ENCODE measurements at regions not wholly inside any gene's neighbourhood (a gene's known extent, or its start where the extent isn't known, plus 50 kb on each side); places are given as distances from the start of the nearest gene placed in this dataset.

GRCh38 chr15:89408372-89409183 lies 74.0 kb upstream of the POLG start:
- peaks cover 4% of the 10 kb centered on the region for H3K4me1 ChIP-seq (ENCODE audit: control insufficient read depth, extremely low read depth, insufficient read depth, low read length)
- TF ChIP-seq CTCF (conservative IDR thresholded peaks at IDR 0.05 in 1 of 2, IDR thresholded peaks at IDR 0.05 in 1 of 2; ENCODE audit: low read depth in 1 of 2, low read length in 2 of 2) (no peak), EZH2 (IDR thresholded peaks at IDR 0.05; ENCODE audit: low read length, missing control alignments) (no peak)
- peak in 1 of 2 donors; percentile 21 for DNase-seq (ENCODE audit: low read depth in 2 of 2)
- no peak overlapping the region for H3K27ac ChIP-seq (ENCODE audit: insufficient read depth, low read length)
- no peaks in the 10 kb centered on the region for H3K9me3 ChIP-seq (ENCODE audit: control insufficient read depth, insufficient read depth, low read depth, low read length)
- H3K9ac ChIP-seq (ENCODE audit: insufficient read depth, low read length): no peak overlapping the region
- peak overlapping the region; percentile 74 for H3K4me2 ChIP-seq (ENCODE audit: extremely low read depth, insufficient read depth, low read length)
- H3K79me2 ChIP-seq (ENCODE audit: control insufficient read depth, insufficient read depth, low read length): no peaks in the 10 kb centered on the region
- H3K36me3 ChIP-seq (ENCODE audit: control insufficient read depth, insufficient read depth, low read length): no peaks in the 10 kb centered on the region
- peaks cover 93% of the 10 kb centered on the region for H3K27me3 ChIP-seq (ENCODE audit: control insufficient read depth, insufficient read depth, low read length)
- H3K4me3 ChIP-seq (replicated peaks in 1 of 4; ENCODE audit: control extremely low read depth in 1 of 4, insufficient read depth in 1 of 4, low read depth in 3 of 4, low read length in 4 of 4): peak overlapping the region; percentile 12 to 50 (median 37)
- H2AFZ ChIP-seq (ENCODE audit: low read length): no peak overlapping the region
- no peaks in the 10 kb centered on the region for H4K20me1 ChIP-seq (ENCODE audit: control insufficient read depth, extremely low read depth, insufficient read depth, low read length)

GRCh38 chr15:89406940-89407607 lies 72.5 kb upstream of the POLG start:
- H3K4me3 ChIP-seq (replicated peaks in 1 of 4; ENCODE audit: control extremely low read depth in 1 of 4, insufficient read depth in 1 of 4, low read depth in 3 of 4, low read length in 4 of 4): no peak overlapping the region
- H3K4me2 ChIP-seq (ENCODE audit: extremely low read depth, insufficient read depth, low read length): no peak overlapping the region
- H3K4me1 ChIP-seq (ENCODE audit: control insufficient read depth, extremely low read depth, insufficient read depth, low read length): peaks cover 6% of the 10 kb centered on the region
- H3K36me3 ChIP-seq (ENCODE audit: control insufficient read depth, insufficient read depth, low read length): no peaks in the 10 kb centered on the region
- H3K79me2 ChIP-seq (ENCODE audit: control insufficient read depth, insufficient read depth, low read length): no peaks in the 10 kb centered on the region
- H2AFZ ChIP-seq (ENCODE audit: low read length): no peak overlapping the region
- H3K27ac ChIP-seq (ENCODE audit: insufficient read depth, low read length): no peak overlapping the region
- no peak for DNase-seq (ENCODE audit: low read depth in 2 of 2)
- H3K9ac ChIP-seq (ENCODE audit: insufficient read depth, low read length): no peak overlapping the region
- H3K9me3 ChIP-seq (ENCODE audit: control insufficient read depth, insufficient read depth, low read depth, low read length): no peaks in the 10 kb centered on the region
- no peak for TF ChIP-seq CTCF (conservative IDR thresholded peaks at IDR 0.05 in 1 of 2, IDR thresholded peaks at IDR 0.05 in 1 of 2; ENCODE audit: low read depth in 1 of 2, low read length in 2 of 2)
- no peak for TF ChIP-seq EZH2 (IDR thresholded peaks at IDR 0.05; ENCODE audit: low read length, missing control alignments)
- peaks cover 82% of the 10 kb centered on the region for H3K27me3 ChIP-seq (ENCODE audit: control insufficient read depth, insufficient read depth, low read length)
- H4K20me1 ChIP-seq (ENCODE audit: control insufficient read depth, extremely low read depth, insufficient read depth, low read length): no peaks in the 10 kb centered on the region

- no peak overlapping the region for H2AFZ ChIP-seq (ENCODE audit: low read length)
- TF ChIP-seq CTCF (conservative IDR thresholded peaks at IDR 0.05 in 1 of 2, IDR thresholded peaks at IDR 0.05 in 1 of 2; ENCODE audit: low read depth in 1 of 2, low read length in 2 of 2) (no peak), EZH2 (IDR thresholded peaks at IDR 0.05; ENCODE audit: low read length, missing control alignments) (peak; percentile 97)
- H3K27ac ChIP-seq (ENCODE audit: insufficient read depth, low read length): no peak overlapping the region
- no peak for DNase-seq (ENCODE audit: low read depth in 2 of 2)
- H3K9me3 ChIP-seq (ENCODE audit: control insufficient read depth, insufficient read depth, low read depth, low read length): no peaks in the 10 kb centered on the region
- no peaks in the 10 kb centered on the region for H3K79me2 ChIP-seq (ENCODE audit: control insufficient read depth, insufficient read depth, low read length)
- peaks cover 6% of the 10 kb centered on the region for H3K4me1 ChIP-seq (ENCODE audit: control insufficient read depth, extremely low read depth, insufficient read depth, low read length)
- H3K9ac ChIP-seq (ENCODE audit: insufficient read depth, low read length): no peak overlapping the region
- H3K4me2 ChIP-seq (ENCODE audit: extremely low read depth, insufficient read depth, low read length): peak overlapping the region; percentile 15
- H3K36me3 ChIP-seq (ENCODE audit: control insufficient read depth, insufficient read depth, low read length): no peaks in the 10 kb centered on the region
- peaks cover 76% of the 10 kb centered on the region for H3K27me3 ChIP-seq (ENCODE audit: control insufficient read depth, insufficient read depth, low read length)
- H3K4me3 ChIP-seq (replicated peaks in 1 of 4; ENCODE audit: control extremely low read depth in 1 of 4, insufficient read depth in 1 of 4, low read depth in 3 of 4, low read length in 4 of 4): peak overlapping the region in 3 of 4 experiments; percentile 16 to 28 (median 26)
- no peaks in the 10 kb centered on the region for H4K20me1 ChIP-seq (ENCODE audit: control insufficient read depth, extremely low read depth, insufficient read depth, low read length)
These were observed 71.8 kb upstream of the POLG start for GRCh38 chr15:89406218-89406939.
